NCI-H2196 treated with DMSO at 0.1 percent for 48 hours (cell line): ENCODE measurements at regions not wholly inside any gene's neighbourhood (a gene's known extent, or its start where the extent isn't known, plus 50 kb on each side); places are given as distances from the start of the nearest gene placed in this dataset.
A peak's percentile ranks its signal among the peaks of the same experiment; 100 is the strongest.

Experiments
- DNase-seq: peaks from one replicate; lab custom pipeline; 2025; ENCODE audit not compliant: unreplicated experiment; lab: John Stamatoyannopoulos, UW

- DNase-seq, result no peak
Measured at GRCh38 chr2:19507137-19507536, 148.7 kb upstream of the OSR1 start.

- DNase-seq, result peak; percentile 54
Measured at GRCh38 chr2:19505199-19506136, 147.0 kb upstream of the OSR1 start.

- peak; percentile 54 for DNase-seq
Measured at GRCh38 chr2:19504400-19505198, 146.2 kb upstream of the OSR1 start.

GRCh38 chr2:19503915-19504314 lies 145.5 kb upstream of the OSR1 start:
- no peak for DNase-seq

GRCh38 chr2:19503406-19503805 lies 145.0 kb upstream of the OSR1 start:
- DNase-seq, result no peak

GRCh38 chr2:19500126-19500525 lies 141.7 kb upstream of the OSR1 start:
- no peak for DNase-seq

GRCh38 chr2:19496646-19497045 lies 138.2 kb upstream of the OSR1 start:
- DNase-seq, result no peak

GRCh38 chr2:19494241-19494640 lies 135.8 kb upstream of the OSR1 start:
- no peak for DNase-seq

- no peak for DNase-seq
Measured at GRCh38 chr2:19491796-19492195, 133.4 kb upstream of the OSR1 start.

- DNase-seq, result no peak
Measured at GRCh38 chr2:19490846-19491435, 132.5 kb upstream of the OSR1 start.

GRCh38 chr2:19488009-19488691 lies 129.7 kb upstream of the OSR1 start:
- DNase-seq, result no peak

GRCh38 chr2:19484736-19485135 lies 126.3 kb upstream of the OSR1 start:
- no peak for DNase-seq

- no peak for DNase-seq
Measured at GRCh38 chr2:19480673-19481072, 122.2 kb upstream of the OSR1 start.

- DNase-seq, result no peak
Measured at GRCh38 chr2:19479666-19480065, 121.2 kb upstream of the OSR1 start.

- no peak for DNase-seq
Measured at GRCh38 chr2:19478409-19478808, 120.0 kb upstream of the OSR1 start.

GRCh38 chr2:19476327-19476726 lies 117.9 kb upstream of the OSR1 start:
- no peak for DNase-seq

- no peak for DNase-seq
Measured at GRCh38 chr2:19474128-19474527, 115.7 kb upstream of the OSR1 start.

GRCh38 chr2:19473350-19473749 lies 114.9 kb upstream of the OSR1 start:
- no peak for DNase-seq

GRCh38 chr2:19472391-19472978 lies 114.1 kb upstream of the OSR1 start:
- DNase-seq, result no peak

- no peak for DNase-seq
Measured at GRCh38 chr2:19471491-19471890, 113.1 kb upstream of the OSR1 start.

- DNase-seq, result no peak
Measured at GRCh38 chr2:19465978-19466377, 107.6 kb upstream of the OSR1 start.
